PC-9 (cell line): ENCODE measurements at regions not wholly inside any gene's neighbourhood (a gene's known extent, or its start where the extent isn't known, plus 50 kb on each side); places are given as distances from the start of the nearest gene placed in this dataset.

ENCODE experiments used
- BruUV-seq: library from RNA; stranded (reverse); fragments of 400-500 nt; replicated peaks from 2 replicates; lab custom pipeline; 2021; lab: Mats Ljungman, UMichigan
- CTCF ChIA-PET: fragments of 300-600 bp; sonication (Branson Sonifier 250); formaldehyde crosslinking; loops from one replicate; lab custom pipeline; 2022; ENCODE audit warnings: antibody characterized with exemption; lab: Charles Lee
- POLR2A ChIA-PET: fragments of 300-600 bp; sonication (Branson Sonifier 250); formaldehyde crosslinking; loops from one replicate; lab custom pipeline; 2022; ENCODE audit warnings: antibody characterized with exemption; ENCODE audit not compliant: unreplicated experiment; lab: Charles Lee
- DNase-seq, 2 experiments: peaks; one replicate each; pipeline versions ENCODE4 v3.0.0 to v3.0.0-alpha.2; 2015 to 2022; ENCODE audit warnings: mixed read lengths in 1 of 2
- H2AFZ ChIP-seq: fragments of 200-600 bp; sonication (generic); 2 replicates; pipeline ENCODE4 v1.8.1; 2017; ENCODE audit warnings: antibody characterized with exemption
- H3F3A ChIP-seq: fragments of 200-600 bp; sonication (generic); 2 replicates; pipeline ENCODE4 v1.8.1; 2017; ENCODE audit warnings: antibody characterized with exemption, mild to moderate bottlenecking, low read depth; ENCODE audit not compliant: insufficient read depth
- H3K27ac ChIP-seq: fragments of 200-600 bp; sonication (generic); 2 replicates; pipeline ENCODE4 v1.6.1; 2016; ENCODE audit warnings: mixed run types
- H3K27me3 ChIP-seq: fragments of 200-600 bp; sonication (generic); 2 replicates; pipeline ENCODE4 v1.6.1; 2016; ENCODE audit warnings: low read depth, mixed run types; ENCODE audit not compliant: insufficient read depth
- H3K36me3 ChIP-seq: fragments of 200-600 bp; sonication (generic); 2 replicates; pipeline ENCODE4 v1.6.1; 2016; ENCODE audit warnings: low read depth, mixed run types
- H3K4me1 ChIP-seq: fragments of 200-600 bp; sonication (generic); replicated peaks from 2 replicates; pipeline ENCODE4 v1.6.1; 2016; ENCODE audit warnings: mixed run types; ENCODE audit not compliant: insufficient read depth
- H3K4me2 ChIP-seq: fragments of 200-600 bp; sonication (generic); 2 replicates; pipeline ENCODE4 v1.6.1; 2017; ENCODE audit warnings: mixed run types
- H3K4me3 ChIP-seq: fragments of 200-600 bp; sonication (generic); 2 replicates; pipeline ENCODE4 v1.6.1; 2016; ENCODE audit warnings: mixed run types
- H3K79me2 ChIP-seq: fragments of 200-600 bp; sonication (generic); 2 replicates; pipeline ENCODE4 v1.6.1; 2017; ENCODE audit warnings: low read depth, mixed run types
- H3K9me2 ChIP-seq: fragments of 200-600 bp; sonication (generic); 2 replicates; pipeline ENCODE4 v1.8.1; 2017; ENCODE audit warnings: mild to moderate bottlenecking; ENCODE audit not compliant: insufficient read depth
- H3K9me3 ChIP-seq: fragments of 200-600 bp; sonication (generic); 2 replicates; pipeline ENCODE4 v1.8.1; 2016; ENCODE audit warnings: low read depth; ENCODE audit not compliant: insufficient read depth
- H4K20me1 ChIP-seq: fragments of 200-600 bp; sonication (generic); 2 replicates; pipeline ENCODE4 v1.8.1; 2017; ENCODE audit not compliant: insufficient read depth
- EZH2 ChIP-seq: fragments of 200-600 bp; sonication (generic); IDR thresholded peaks from 2 replicates; pipeline ENCODE4 v1.8.0; 2017; ENCODE audit warnings: antibody characterized with exemption, low read depth
- intact Hi-C: fragments of 100-400 bp; cut with micrococcal nuclease; formaldehyde crosslinking; loops from one replicate; pipeline ENCODE4 v1.10.0; 2022; ENCODE audit not compliant: unreplicated experiment
- TF ChIP-seq, protein P1 (sequence below): fragments of 200-600 bp; sonication (generic); conservative IDR thresholded peaks from 2 replicates; pipeline ENCODE4 v1.6.1; 2017; ENCODE audit warnings: mixed run types, antibody characterized with exemption, mild to moderate bottlenecking, moderate library complexity

DNA sequence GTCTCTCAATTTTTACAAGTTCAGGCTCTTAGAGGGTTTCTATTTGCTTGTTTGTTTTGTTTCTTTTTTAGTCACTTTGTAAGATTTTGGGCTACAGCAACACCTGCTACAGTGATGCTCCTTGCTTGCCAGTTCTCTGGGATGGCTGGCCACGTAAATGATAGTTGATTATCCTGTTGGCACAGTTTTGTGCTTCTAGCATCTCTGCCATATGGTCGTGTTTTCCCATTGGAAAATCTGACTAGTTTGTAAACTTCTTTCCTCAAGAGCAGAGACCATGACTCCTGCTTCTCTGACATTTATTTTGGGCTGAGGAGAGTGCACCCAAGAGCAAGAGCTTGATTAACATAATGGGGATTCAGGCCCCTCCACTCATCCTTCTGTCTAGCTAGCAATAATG lies 1621.6 kb upstream of the RAG2 start:
- Histone ChIP-seq H2AFZ (no peak overlapping the region), H3K4me3 (no peak overlapping the region)
- no TSS peak for BruUV-seq

GRCh38 chr11:38208951-38209350 lies 1610.9 kb upstream of the RAG2 start:
- H3K27me3 ChIP-seq: no peaks in the 10 kb centered on the region
- no peaks in the 10 kb centered on the region for H4K20me1 ChIP-seq
- no peak overlapping the region; the same call in 1 of the 2 replicates for H2AFZ ChIP-seq
- no peaks in the 10 kb centered on the region for H3F3A ChIP-seq
- no peak for DNase-seq
- POLR2A ChIA-PET: no interaction called here
- CTCF ChIA-PET: no interaction called here
- no peaks in the 10 kb centered on the region for H3K9me2 ChIP-seq
- no peak overlapping the region for H3K4me2 ChIP-seq
- H3K4me3 ChIP-seq: no peak overlapping the region
- H3K36me3 ChIP-seq: no peaks in the 10 kb centered on the region
- intact Hi-C loops: no loop called here
- TF ChIP-seq, protein P1, sequence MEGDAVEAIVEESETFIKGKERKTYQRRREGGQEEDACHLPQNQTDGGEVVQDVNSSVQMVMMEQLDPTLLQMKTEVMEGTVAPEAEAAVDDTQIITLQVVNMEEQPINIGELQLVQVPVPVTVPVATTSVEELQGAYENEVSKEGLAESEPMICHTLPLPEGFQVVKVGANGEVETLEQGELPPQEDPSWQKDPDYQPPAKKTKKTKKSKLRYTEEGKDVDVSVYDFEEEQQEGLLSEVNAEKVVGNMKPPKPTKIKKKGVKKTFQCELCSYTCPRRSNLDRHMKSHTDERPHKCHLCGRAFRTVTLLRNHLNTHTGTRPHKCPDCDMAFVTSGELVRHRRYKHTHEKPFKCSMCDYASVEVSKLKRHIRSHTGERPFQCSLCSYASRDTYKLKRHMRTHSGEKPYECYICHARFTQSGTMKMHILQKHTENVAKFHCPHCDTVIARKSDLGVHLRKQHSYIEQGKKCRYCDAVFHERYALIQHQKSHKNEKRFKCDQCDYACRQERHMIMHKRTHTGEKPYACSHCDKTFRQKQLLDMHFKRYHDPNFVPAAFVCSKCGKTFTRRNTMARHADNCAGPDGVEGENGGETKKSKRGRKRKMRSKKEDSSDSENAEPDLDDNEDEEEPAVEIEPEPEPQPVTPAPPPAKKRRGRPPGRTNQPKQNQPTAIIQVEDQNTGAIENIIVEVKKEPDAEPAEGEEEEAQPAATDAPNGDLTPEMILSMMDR: no peak
- TF ChIP-seq EZH2: no peak
- H3K4me1 ChIP-seq: no peaks in the 10 kb centered on the region
- no peaks in the 10 kb centered on the region for H3K9me3 ChIP-seq
- H3K79me2 ChIP-seq: no peaks in the 10 kb centered on the region
- no TSS peak for BruUV-seq
- H3K27ac ChIP-seq: no peak overlapping the region

More for the DNA sequence above, 1621.6 kb upstream of the RAG2 start:
- Histone ChIP-seq H3K9me3 (no peaks in the 10 kb centered on the region), H3K4me1 (no peaks in the 10 kb centered on the region), H3K27me3 (no peaks in the 10 kb centered on the region), H3K36me3 (no peaks in the 10 kb centered on the region), H3K79me2 (no peaks in the 10 kb centered on the region), H3K4me2 (no peak overlapping the region), H4K20me1 (no peaks in the 10 kb centered on the region), H3K9me2 (no peaks in the 10 kb centered on the region), H3F3A (no peaks in the 10 kb centered on the region), H3K27ac (no peak overlapping the region)
- no peak for DNase-seq
- POLR2A ChIA-PET: no interaction called here
- CTCF ChIA-PET: no interaction called here
- TF ChIP-seq, protein P1: no peak
- TF ChIP-seq EZH2: no peak
- intact Hi-C loops: no loop called here

GRCh38 chr11:38206663-38207062 lies 1608.6 kb upstream of the RAG2 start:
- Histone ChIP-seq H3K9me3 (no peaks in the 10 kb centered on the region), H4K20me1 (no peaks in the 10 kb centered on the region), H3K36me3 (no peaks in the 10 kb centered on the region), H3K27ac (no peak overlapping the region), H3K4me3 (no peak overlapping the region), H3K4me1 (no peaks in the 10 kb centered on the region), H2AFZ (no peak overlapping the region), H3K9me2 (no peaks in the 10 kb centered on the region), H3F3A (no peaks in the 10 kb centered on the region), H3K4me2 (no peak overlapping the region), H3K79me2 (no peaks in the 10 kb centered on the region), H3K27me3 (no peaks in the 10 kb centered on the region)
- POLR2A ChIA-PET: no interaction called here
- CTCF ChIA-PET: no interaction called here
- no peak for DNase-seq
- BruUV-seq: no TSS peak
- TF ChIP-seq, protein P1: no peak
- TF ChIP-seq EZH2: no peak
- intact Hi-C loops: no loop called here
